Mesenchymal stem cell (in vitro differentiated cells and primary cell): ENCODE measurements at regions not wholly inside any gene's neighbourhood (a gene's known extent, or its start where the extent isn't known, plus 50 kb on each side); places are given as distances from the start of the nearest gene placed in this dataset.

Experiments
- DNase-seq: peaks from one replicate; pipeline ENCODE4 v3.0.0-alpha.2; 2013
- H2AFZ ChIP-seq: one replicate; pipeline ENCODE4 v1.6.1; 2013; ENCODE audit warnings: low read depth, mild to moderate bottlenecking, control low read depth, inconsistent platforms, low read length, moderate library complexity
- H2AK5ac ChIP-seq: 2 replicates; pipeline ENCODE4 v1.6.1; 2013; ENCODE audit warnings: low read length, moderate library complexity, mild to moderate bottlenecking, inconsistent platforms; ENCODE audit not compliant: severe bottlenecking
- H2BK120ac ChIP-seq: one replicate; pipeline ENCODE4 v1.6.1; 2013; ENCODE audit warnings: low read depth, mild to moderate bottlenecking, inconsistent platforms, low read length, moderate library complexity
- H2BK12ac ChIP-seq, 2 experiments: one replicate each; pipeline ENCODE4 v1.6.1; 2013; ENCODE audit warnings: inconsistent platforms in 2 of 2, low read length in 2 of 2, mild to moderate bottlenecking in 2 of 2, moderate library complexity in 2 of 2, control low read depth in 1 of 2
- H2BK15ac ChIP-seq: one replicate; pipeline ENCODE4 v1.6.1; 2013; ENCODE audit warnings: mild to moderate bottlenecking, low read depth, inconsistent platforms; ENCODE audit not compliant: poor library complexity, severe bottlenecking
- H2BK5ac ChIP-seq: 2 replicates; pipeline ENCODE4 v1.6.1; 2013; ENCODE audit warnings: low read depth, mild to moderate bottlenecking, low read length, control low read depth, inconsistent platforms; ENCODE audit not compliant: poor library complexity, severe bottlenecking
- H3K14ac ChIP-seq, 2 experiments: one replicate each; pipeline ENCODE4 v1.6.1; 2013; ENCODE audit warnings: inconsistent platforms in 2 of 2, low read length in 2 of 2, control low read depth in 1 of 2, mild to moderate bottlenecking in 1 of 2, moderate library complexity in 1 of 2
- H3K18ac ChIP-seq, 2 experiments: one replicate each; pipeline ENCODE4 v1.6.1; 2013; ENCODE audit warnings: inconsistent platforms in 2 of 2, low read length in 2 of 2, control low read depth in 1 of 2, low read depth in 1 of 2, mild to moderate bottlenecking in 1 of 2
- H3K23ac ChIP-seq, 2 experiments: one replicate each; pipeline ENCODE4 v1.6.1; 2013; ENCODE audit warnings: inconsistent platforms in 2 of 2, low read length in 2 of 2, mild to moderate bottlenecking in 2 of 2, moderate library complexity in 2 of 2, control low read depth in 1 of 2
- H3K27ac ChIP-seq: 2 replicates; pipeline ENCODE4 v1.5.1; 2013; ENCODE audit warnings: mild to moderate bottlenecking, moderate library complexity, low read length, control low read depth, inconsistent platforms; ENCODE audit not compliant: poor library complexity, severe bottlenecking
- H3K27me3 ChIP-seq, 2 experiments: 2 replicates each; pipeline versions ENCODE4 v1.6.1 to v1.7.0; 2013; ENCODE audit warnings: low read length in 2 of 2, mild to moderate bottlenecking in 2 of 2, moderate library complexity in 2 of 2, control low read depth in 1 of 2, inconsistent platforms in 1 of 2; ENCODE audit not compliant: control insufficient read depth in 1 of 2, insufficient read depth in 1 of 2
- H3K36me3 ChIP-seq, 2 experiments: 2 replicates each; pipeline versions ENCODE4 v1.6.1 to v1.7.0; 2013; ENCODE audit warnings: low read length in 2 of 2, control low read depth in 1 of 2, inconsistent platforms in 1 of 2, low read depth in 1 of 2, mild to moderate bottlenecking in 1 of 2; ENCODE audit not compliant: insufficient read depth in 2 of 2, control insufficient read depth in 1 of 2
- H3K4ac ChIP-seq, 2 experiments: one replicate each; pipeline ENCODE4 v1.6.1; 2013; ENCODE audit warnings: inconsistent platforms in 2 of 2, low read length in 2 of 2, mild to moderate bottlenecking in 2 of 2, moderate library complexity in 2 of 2, control low read depth in 1 of 2, low read depth in 1 of 2
- H3K4me1 ChIP-seq: 2 replicates; pipeline ENCODE4 v1.6.1; 2013; ENCODE audit warnings: low read depth, low read length, control low read depth; ENCODE audit not compliant: control insufficient read depth, insufficient read depth
- H3K4me2 ChIP-seq: 2 replicates; pipeline ENCODE4 v1.6.1; 2013; ENCODE audit warnings: low read length, mild to moderate bottlenecking, inconsistent platforms; ENCODE audit not compliant: poor library complexity, severe bottlenecking
- H3K4me3 ChIP-seq, 2 experiments: 2 replicates each; pipeline versions ENCODE4 v1.5.1 to v1.7.0; 2013; ENCODE audit warnings: low read length in 2 of 2, mild to moderate bottlenecking in 2 of 2, control low read depth in 1 of 2, low read depth in 1 of 2; ENCODE audit not compliant: insufficient read depth in 1 of 2
- H3K79me1 ChIP-seq: replicated peaks from 2 replicates; pipeline ENCODE4 v1.6.1; 2013; ENCODE audit warnings: mild to moderate bottlenecking, control low read depth, low read length, inconsistent platforms; ENCODE audit not compliant: poor library complexity, severe bottlenecking
- H3K9ac ChIP-seq: 2 replicates; pipeline ENCODE4 v1.7.0; 2013; ENCODE audit warnings: mild to moderate bottlenecking, low read length, moderate library complexity
- H3K9me3 ChIP-seq: 2 replicates; pipeline ENCODE4 v1.7.0; 2013; ENCODE audit warnings: mild to moderate bottlenecking, low read length; ENCODE audit not compliant: control insufficient read depth
- H4K8ac ChIP-seq: one replicate; pipeline ENCODE4 v1.6.1; 2013; ENCODE audit warnings: inconsistent platforms, mild to moderate bottlenecking, low read length, moderate library complexity
- H4K91ac ChIP-seq: one replicate; pipeline ENCODE4 v1.6.1; 2013; ENCODE audit warnings: mild to moderate bottlenecking, low read length, inconsistent platforms
- WGBS: methylation state at CpG from one replicate; pipeline ENCODE4 v1.1.7; 2013; ENCODE audit warnings: mixed read lengths; 5-methylcytosine and 5-hydroxymethylcytosine counted together

DNA sequence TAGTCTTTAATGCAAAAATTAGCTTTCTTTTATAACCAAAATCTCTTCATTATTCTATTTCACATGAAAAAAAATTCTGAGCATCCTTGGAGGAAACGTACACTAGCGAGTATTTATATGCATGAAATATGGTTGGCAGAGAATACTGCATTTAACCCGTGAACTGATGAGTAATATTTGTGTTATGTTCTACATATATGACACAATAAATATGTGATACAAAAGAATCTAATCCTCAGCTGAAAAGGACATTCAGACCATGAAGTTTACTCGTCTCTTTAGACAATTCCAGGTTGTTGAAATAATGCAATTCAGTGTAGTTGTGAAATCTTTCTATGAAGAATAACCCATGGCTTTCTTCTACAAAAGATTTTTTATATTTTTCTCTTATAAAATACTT is 524.8 kb upstream of the MAN1A1 start:
- H3K4ac ChIP-seq = no peak overlapping the region
- H2BK15ac ChIP-seq = no peak overlapping the region
- no peaks in the 10 kb centered on the region for H3K27me3 ChIP-seq
- no peak overlapping the region for H3K9ac ChIP-seq
- no peaks in the 10 kb centered on the region for H3K9me3 ChIP-seq
- H3K4me1 ChIP-seq = no peaks in the 10 kb centered on the region
- no peak overlapping the region for H2BK120ac ChIP-seq
- no peak overlapping the region for H2AK5ac ChIP-seq
- no peak for DNase-seq
- no CpG with 5 or more reads among the region's 4 CpGs for WGBS
- no peak overlapping the region for H3K23ac ChIP-seq
- no peak overlapping the region for H3K14ac ChIP-seq
- H3K27ac ChIP-seq = no peak overlapping the region
- no peaks in the 10 kb centered on the region for H3K79me1 ChIP-seq
- no peaks in the 10 kb centered on the region for H3K36me3 ChIP-seq
- H3K4me3 ChIP-seq = no peak overlapping the region
- H4K8ac ChIP-seq = no peak overlapping the region
- no peak overlapping the region for H2BK12ac ChIP-seq
- no peak overlapping the region for H3K18ac ChIP-seq
- no peak overlapping the region for H2AFZ ChIP-seq
- no peak overlapping the region for H2BK5ac ChIP-seq
- H3K4me2 ChIP-seq = no peak overlapping the region
- H4K91ac ChIP-seq = no peak overlapping the region

DNA sequence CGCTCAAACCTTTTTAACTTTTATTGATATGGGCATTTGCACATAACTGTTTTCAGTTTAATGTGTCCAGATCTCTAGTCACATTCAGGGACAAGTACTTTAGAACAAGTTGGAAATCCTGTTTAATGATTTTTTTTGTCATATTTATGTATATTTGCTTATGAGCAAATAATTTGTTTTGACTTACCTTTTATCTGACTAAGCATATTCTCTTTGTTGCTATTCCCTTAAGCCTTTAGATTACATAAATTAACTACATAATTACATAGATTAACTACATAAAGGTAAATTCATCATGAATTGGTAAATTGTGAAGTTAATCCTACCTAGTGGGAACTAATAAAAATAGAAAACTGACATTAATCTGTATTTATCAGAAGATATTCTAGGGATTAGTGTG is 523.5 kb upstream of the MAN1A1 start:
- H3K79me1 ChIP-seq = no peaks in the 10 kb centered on the region
- no peak overlapping the region for H3K4ac ChIP-seq
- H3K4me3 ChIP-seq = no peak overlapping the region
- no peak overlapping the region for H3K18ac ChIP-seq
- no peaks in the 10 kb centered on the region for H3K27me3 ChIP-seq
- H3K27ac ChIP-seq = no peak overlapping the region
- no peak overlapping the region for H4K8ac ChIP-seq
- H2AK5ac ChIP-seq = no peak overlapping the region
- no peaks in the 10 kb centered on the region for H3K9me3 ChIP-seq
- no peak overlapping the region for H3K23ac ChIP-seq
- no peak overlapping the region for H2BK15ac ChIP-seq
- H3K4me2 ChIP-seq = no peak overlapping the region
- no peak overlapping the region for H4K91ac ChIP-seq
- H3K14ac ChIP-seq = no peak overlapping the region
- no peak for DNase-seq
- no peak overlapping the region for H2AFZ ChIP-seq
- H3K36me3 ChIP-seq = no peaks in the 10 kb centered on the region
- H2BK12ac ChIP-seq = no peak overlapping the region
- no peaks in the 10 kb centered on the region for H3K4me1 ChIP-seq
- H3K9ac ChIP-seq = no peak overlapping the region
- WGBS = 100% methylated on average over 1 of the region's 1 CpG
- no peak overlapping the region for H2BK120ac ChIP-seq
- H2BK5ac ChIP-seq = no peak overlapping the region

DNA sequence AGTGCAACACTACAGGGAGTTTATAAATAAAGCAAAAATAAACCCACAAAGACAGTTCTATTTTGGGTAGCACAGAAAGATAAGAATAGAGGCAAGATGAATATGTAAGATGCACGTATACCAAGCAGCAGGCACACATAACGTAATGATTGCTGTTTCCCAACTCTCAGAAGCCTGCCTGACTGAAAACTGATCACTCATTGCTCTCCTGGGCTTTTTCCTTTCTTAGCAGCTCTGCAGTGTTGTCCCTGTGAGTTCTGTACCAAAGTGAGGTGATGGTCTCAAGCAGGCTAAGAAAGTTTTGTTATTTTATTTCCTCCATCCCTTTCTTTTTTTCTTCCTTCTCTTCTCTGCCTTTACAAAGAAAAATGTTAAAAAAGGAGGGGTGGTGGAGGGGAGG is 522.0 kb upstream of the MAN1A1 start:
- no CpG with 5 or more reads among the region's 2 CpGs for WGBS
- Histone ChIP-seq H3K14ac (no peak overlapping the region), H3K27me3 (no peaks in the 10 kb centered on the region), H3K18ac (no peak overlapping the region), H3K4ac (no peak overlapping the region), H2AFZ (no peak overlapping the region), H3K9ac (no peak overlapping the region), H4K91ac (no peak overlapping the region), H2BK12ac (no peak overlapping the region), H3K36me3 (no peaks in the 10 kb centered on the region), H3K4me3 (no peak overlapping the region), H3K23ac (no peak overlapping the region), H3K79me1 (no peaks in the 10 kb centered on the region), H3K4me2 (no peak overlapping the region), H2BK120ac (no peak overlapping the region), H2BK5ac (no peak overlapping the region), H3K27ac (no peak overlapping the region), H3K9me3 (peaks cover 8% of the 10 kb centered on the region), H2BK15ac (no peak overlapping the region), H3K4me1 (no peaks in the 10 kb centered on the region), H4K8ac (no peak overlapping the region), H2AK5ac (no peak overlapping the region)
- no peak for DNase-seq

DNA sequence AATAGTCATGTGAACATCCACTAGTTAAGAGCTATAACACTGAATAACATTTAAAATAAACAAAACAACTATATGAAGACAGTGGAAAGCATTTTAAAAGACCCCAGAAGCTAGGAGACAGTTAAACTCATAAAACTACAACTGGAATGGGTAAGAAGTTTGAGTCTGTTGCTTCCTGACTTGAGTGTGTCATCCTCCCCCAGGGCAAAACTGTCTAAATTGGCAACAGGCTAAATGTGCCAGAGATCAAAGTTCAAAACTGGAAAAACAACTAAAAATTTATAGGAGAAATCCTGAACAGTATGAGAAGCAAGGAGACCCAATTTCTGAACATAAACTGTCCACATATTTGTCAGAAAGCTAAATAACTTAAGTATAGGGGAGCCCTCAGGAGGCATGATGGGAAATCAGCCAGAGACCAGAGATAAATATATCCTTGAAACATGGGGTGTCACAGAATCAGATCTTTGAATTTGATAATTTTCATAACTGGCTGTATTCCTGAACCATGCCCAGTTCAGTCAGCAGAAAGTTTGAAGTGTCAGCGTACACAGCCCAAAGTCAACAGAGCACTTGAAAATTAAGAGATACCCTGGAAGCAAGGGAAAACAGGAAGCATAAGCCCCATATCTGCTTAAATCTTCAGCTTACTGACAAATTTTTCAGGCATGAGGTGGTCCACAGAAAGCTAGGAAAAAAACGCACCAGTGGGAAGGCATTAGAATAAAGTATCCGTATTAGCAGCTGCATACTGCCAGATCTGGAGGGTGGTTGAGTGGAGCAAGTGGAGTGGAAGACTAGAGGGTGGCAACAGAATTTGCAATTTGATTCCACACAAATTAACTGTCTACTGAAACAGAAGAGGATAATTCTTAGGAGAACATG is 516.1 kb upstream of the MAN1A1 start:
- Histone ChIP-seq H2AK5ac (no peak overlapping the region), H3K4ac (no peak overlapping the region), H2BK12ac (no peak overlapping the region), H3K4me3 (no peak overlapping the region), H2BK120ac (no peak overlapping the region), H2AFZ (no peak overlapping the region), H3K27me3 (no peaks in the 10 kb centered on the region), H3K36me3 (no peaks in the 10 kb centered on the region), H3K4me2 (no peak overlapping the region), H2BK15ac (no peak overlapping the region), H4K8ac (no peak overlapping the region), H3K79me1 (no peaks in the 10 kb centered on the region), H3K27ac (no peak overlapping the region), H2BK5ac (no peak overlapping the region), H3K9ac (no peak overlapping the region), H3K14ac (no peak overlapping the region), H3K18ac (no peak overlapping the region), H3K23ac (no peak overlapping the region), H3K9me3 (peaks cover 15% of the 10 kb centered on the region), H3K4me1 (no peaks in the 10 kb centered on the region), H4K91ac (no peak overlapping the region)
- DNase-seq = no peak
- WGBS = 97% methylated on average over 3 of the region's 3 CpGs
